GM06990 (cell line): ENCODE measurements at regions not wholly inside any gene's neighbourhood (a gene's known extent, or its start where the extent isn't known, plus 50 kb on each side); places are given as distances from the start of the nearest gene placed in this dataset.
A peak's percentile ranks its signal among the peaks of the same experiment; 100 is the strongest.
"Not testable (repeated sequence)": the region's sequence is repeated elsewhere in the genome, so short reads cannot be mapped to it uniquely, and the experiment has no call there.

Source experiments
- DNase-seq: peaks from one replicate; pipeline ENCODE4 v3.0.0-alpha.2; 2011; ENCODE audit not compliant: insufficient read length; ENCODE audit errors: extremely low read depth
- H3K27me3 ChIP-seq: replicated peaks from 2 replicates; pipeline ENCODE4 v1.6.0; 2011; ENCODE audit warnings: low read length; ENCODE audit not compliant: control insufficient read depth, insufficient read depth
- H3K36me3 ChIP-seq: 2 replicates; pipeline ENCODE4 v1.5.1; 2011; ENCODE audit warnings: low read length; ENCODE audit not compliant: control insufficient read depth, insufficient read depth
- H3K4me3 ChIP-seq: replicated peaks from 2 replicates; pipeline ENCODE4 v1.5.1; 2011; ENCODE audit warnings: low read depth, mild to moderate bottlenecking, control low read depth, low read length
- CTCF ChIP-seq: IDR thresholded peaks from 2 replicates; pipeline ENCODE4 v1.5.1; 2011; ENCODE audit warnings: low read length, control low read depth, mild to moderate bottlenecking, inconsistent platforms; ENCODE audit not compliant: insufficient read depth, poor library complexity, severe bottlenecking

GRCh38 chr10:28366994-28367393 is 64.1 kb upstream of the MPP7 start:
- no peaks in the 10 kb centered on the region for H3K27me3 ChIP-seq
- no peak for TF ChIP-seq CTCF
- no peaks in the 10 kb centered on the region for H3K36me3 ChIP-seq
- no peak for DNase-seq
- no peak overlapping the region for H3K4me3 ChIP-seq

GRCh38 chr10:28367413-28367812 is 64.5 kb upstream of the MPP7 start:
- DNase-seq = no peak
- TF ChIP-seq CTCF = no peak
- no peak overlapping the region for H3K4me3 ChIP-seq

GRCh38 chr10:28367929-28368484 is 65.1 kb upstream of the MPP7 start:
- TF ChIP-seq CTCF = no peak
- Histone ChIP-seq H3K4me3 (no peak overlapping the region), H3K36me3 (no peaks in the 10 kb centered on the region), H3K27me3 (no peaks in the 10 kb centered on the region)
- DNase-seq = peak; percentile 78

More at GRCh38 chr10:28367413-28367812, 64.5 kb upstream of the MPP7 start:
- H3K27me3 ChIP-seq = no peaks in the 10 kb centered on the region
- H3K36me3 ChIP-seq = no peaks in the 10 kb centered on the region

GRCh38 chr10:28370107-28370835 is 67.4 kb upstream of the MPP7 start:
- Histone ChIP-seq H3K27me3 (no peaks in the 10 kb centered on the region), H3K36me3 (no peaks in the 10 kb centered on the region), H3K4me3 (no peak overlapping the region)
- TF ChIP-seq CTCF = no peak
- no peak for DNase-seq

- H3K27me3 ChIP-seq, H3K4me3 ChIP-seq, DNase-seq, H3K36me3 ChIP-seq: not testable (repeated sequence)
Observed at GRCh38 chr10:28371638-28372037, 68.8 kb upstream of the MPP7 start.

GRCh38 chr10:28374036-28374435 is 71.2 kb upstream of the MPP7 start:
- H3K27me3 ChIP-seq = no peaks in the 10 kb centered on the region
- no peaks in the 10 kb centered on the region for H3K36me3 ChIP-seq
- no peak for TF ChIP-seq CTCF
- no peak overlapping the region for H3K4me3 ChIP-seq
- DNase-seq = no peak
